ENCODE measurements at regions not wholly inside any gene's neighbourhood (a gene's known extent, or its start where the extent isn't known, plus 50 kb on each side); places are given as distances from the start of the nearest gene placed in this dataset.
"Not testable (repeated sequence)": the region's sequence is repeated elsewhere in the genome, so short reads cannot be mapped to it uniquely, and the experiment has no call there.

GRCh38 chr4:154030152-154030551 is 241.3 kb upstream of the SFRP2 start:
- DNase-seq: no peak

- DNase-seq: no peak
These were observed 240.3 kb upstream of the SFRP2 start for GRCh38 chr4:154029171-154029570.

GRCh38 chr4:154025110-154025509 is 236.2 kb upstream of the SFRP2 start:
- no peak for DNase-seq

- no peak for DNase-seq
These were observed 235.3 kb upstream of the SFRP2 start for GRCh38 chr4:154024097-154024694.

- DNase-seq: not testable (repeated sequence)
These were observed 234.8 kb upstream of the SFRP2 start for GRCh38 chr4:154023671-154024070.

- no peak for DNase-seq
These were observed 230.9 kb upstream of the SFRP2 start for GRCh38 chr4:154019811-154020210.

- no peak for DNase-seq
These were observed 229.8 kb upstream of the SFRP2 start for GRCh38 chr4:154018659-154019058.

- DNase-seq: no peak
These were observed 226.7 kb upstream of the SFRP2 start for GRCh38 chr4:154015578-154015977.

- no peak for DNase-seq
These were observed 225.8 kb upstream of the SFRP2 start for GRCh38 chr4:154014407-154015321.

- no peak for DNase-seq
These were observed 224.7 kb upstream of the SFRP2 start for GRCh38 chr4:154013576-154013975.

- no peak for DNase-seq
These were observed 221.5 kb upstream of the SFRP2 start for GRCh38 chr4:154010371-154010770.

- no peak for DNase-seq
These were observed 220.9 kb upstream of the SFRP2 start for GRCh38 chr4:154009788-154010187.

- DNase-seq: no peak
These were observed 220.3 kb upstream of the SFRP2 start for GRCh38 chr4:154009191-154009590.

- no peak for DNase-seq
These were observed 216.3 kb upstream of the SFRP2 start for GRCh38 chr4:154005171-154005520.

GRCh38 chr4:154004507-154005170 is 215.8 kb upstream of the SFRP2 start:
- DNase-seq: no peak

- no peak for DNase-seq
These were observed 215.1 kb upstream of the SFRP2 start for GRCh38 chr4:154004016-154004415.

GRCh38 chr4:154003378-154003777 is 214.5 kb upstream of the SFRP2 start:
- DNase-seq: no peak

- DNase-seq: no peak
These were observed 212.3 kb upstream of the SFRP2 start for GRCh38 chr4:154001193-154001592.

GRCh38 chr4:153997516-153997915 is 208.6 kb upstream of the SFRP2 start:
- DNase-seq: no peak

GRCh38 chr4:153989505-153989904 is 200.6 kb upstream of the SFRP2 start:
- no peak for DNase-seq

GRCh38 chr4:153988492-153989363 is 199.8 kb upstream of the SFRP2 start:
- DNase-seq: no peak

- no peak for DNase-seq
These were observed 198.4 kb upstream of the SFRP2 start for GRCh38 chr4:153987291-153987690.

- DNase-seq: no peak
These were observed 188.1 kb upstream of the SFRP2 start for GRCh38 chr4:153976954-153977353.
